ENCODE measurements at regions not wholly inside any gene's neighbourhood (a gene's known extent, or its start where the extent isn't known, plus 50 kb on each side); places are given as distances from the start of the nearest gene placed in this dataset. TPM values are rescaled to one million over a fixed set of nuclear protein-coding genes. Genes with fewer than 3 reads are reported as not detected.
A peak's percentile ranks its signal among the peaks of the same experiment; 100 is the strongest.

DNA sequence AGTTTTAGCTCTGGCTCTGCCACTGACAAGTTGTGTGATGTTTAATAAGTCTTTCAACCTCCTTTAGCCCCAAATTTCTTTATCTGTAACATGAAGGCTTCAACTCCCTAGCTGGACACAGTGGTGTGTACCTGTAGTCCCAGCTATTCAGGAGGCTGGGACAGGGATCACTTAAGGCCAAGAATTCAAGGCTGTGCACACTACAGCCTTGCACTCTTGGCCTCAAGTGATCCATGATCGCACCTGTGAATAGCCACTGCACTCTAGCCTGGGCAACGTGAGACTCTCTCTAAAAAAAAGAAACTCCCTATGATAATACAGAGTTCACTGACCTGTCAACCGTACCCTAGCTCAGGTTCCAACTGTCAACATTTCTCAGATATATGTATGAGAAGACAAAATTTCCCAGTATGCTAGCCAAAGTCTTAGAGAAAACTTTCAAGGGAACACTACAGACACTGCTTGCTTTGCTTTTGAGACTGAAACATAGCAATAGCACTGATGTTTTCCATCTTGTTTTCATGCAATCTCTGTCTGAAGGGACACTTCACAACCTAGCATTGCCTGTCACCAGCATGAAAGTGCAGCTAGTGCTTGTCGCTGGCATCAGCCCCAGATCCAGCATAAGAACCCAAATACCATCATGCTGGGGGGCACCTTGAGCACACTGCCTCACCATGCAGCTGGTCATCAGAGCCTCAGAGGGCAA lies 51.6 kb upstream of the PTPN13 start:
- Mint-ChIP-seq H3K36me3 (no peaks in the 10 kb centered on the region), H3K27ac (no peak overlapping the region), H3K4me1 (ENCODE audit: low read depth) (peaks cover 25% of the 10 kb centered on the region), H3K4me3 (no peak overlapping the region), H3K27me3 (no peaks in the 10 kb centered on the region), H3K9me3 (no peaks in the 10 kb centered on the region)
- intact Hi-C loops (cut with micrococcal nuclease): no loop called here
- no peak for DNase-seq
- ChIA-PET CTCF (interaction anchor here (0.6 to 1.6 kb wide), 2 partner anchors 44 to 551 kb away, joined by 3 to 4 read pairs; no protein-coding TSS in a partner anchor), POLR2A (no interaction called here)

DNA sequence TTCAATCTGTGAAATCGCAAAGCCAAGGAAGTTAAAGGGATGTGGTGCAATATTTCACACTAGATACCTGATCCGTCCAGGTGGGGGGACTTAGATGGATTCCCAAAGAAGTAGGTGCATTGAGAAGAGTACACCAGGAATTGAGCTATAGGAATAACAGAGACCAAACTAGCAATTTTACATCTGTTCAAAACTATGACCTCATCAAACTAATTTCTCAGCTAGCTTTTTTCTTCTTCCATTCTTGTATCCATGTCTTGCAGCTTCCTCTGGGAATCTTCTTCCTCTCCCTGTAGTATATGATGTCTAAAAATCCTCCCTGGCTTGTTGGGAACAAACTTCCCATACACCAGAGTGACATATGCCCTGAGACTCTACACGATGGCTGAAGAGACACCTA lies 51.0 kb upstream of the PTPN13 start:
- no peak for DNase-seq
- Mint-ChIP-seq H3K27me3 (no peaks in the 10 kb centered on the region), H3K36me3 (no peaks in the 10 kb centered on the region), H3K4me1 (ENCODE audit: low read depth) (peaks cover 25% of the 10 kb centered on the region), H3K9me3 (no peaks in the 10 kb centered on the region), H3K27ac (no peak overlapping the region), H3K4me3 (no peak overlapping the region)
- CTCF ChIA-PET: interaction anchor here (0.6 to 1.6 kb wide), 3 partner anchors 44 to 551 kb away, joined by 3 to 4 read pairs (median 4); no protein-coding TSS in a partner anchor
- POLR2A ChIA-PET: no interaction called here
- intact Hi-C loops (cut with micrococcal nuclease): no loop called here

DNA sequence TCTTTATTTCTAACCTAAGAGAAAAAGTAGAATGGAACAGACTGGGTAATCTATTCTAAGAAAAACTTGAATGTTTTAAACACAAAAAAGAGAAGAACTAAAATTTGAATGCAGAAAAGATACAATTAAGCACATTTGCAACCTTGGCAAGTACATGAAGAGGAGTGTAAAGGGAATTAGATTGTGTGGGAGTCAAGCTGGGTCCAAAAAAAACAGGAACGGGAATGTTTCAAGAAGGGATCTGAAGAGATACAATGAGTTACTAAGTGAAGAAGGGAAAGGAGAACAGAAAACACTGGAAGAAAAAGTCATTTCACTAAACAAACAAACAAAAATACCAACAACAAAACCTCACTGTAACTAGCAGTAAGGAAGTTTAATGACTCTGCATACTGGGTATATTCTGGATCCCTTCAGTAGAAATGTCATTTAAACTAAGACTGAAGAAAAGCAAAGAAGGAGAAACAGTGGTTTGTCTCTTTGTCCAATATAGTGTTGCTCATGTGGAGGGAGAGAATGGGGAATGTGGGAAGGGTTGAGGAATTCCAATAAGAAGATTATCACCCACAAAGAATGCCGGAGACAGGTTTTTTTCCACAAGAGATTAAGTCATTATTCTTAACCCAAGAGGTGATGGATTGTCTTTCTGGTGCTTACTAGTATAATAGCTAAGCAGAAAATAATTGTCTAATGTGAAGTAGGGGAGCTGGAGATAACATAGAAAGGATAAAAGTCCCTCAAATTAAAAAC lies 50.4 kb upstream of the PTPN13 start:
- intact Hi-C loops (cut with micrococcal nuclease): loop anchor here (1.0 kb wide), 1 partner anchor 51 kb away; the partner anchor contains the start of gene PTPN13
- H3K4me3 Mint-ChIP-seq: no peak overlapping the region
- H3K9me3 Mint-ChIP-seq: no peaks in the 10 kb centered on the region
- CTCF ChIA-PET: interaction anchor here (0.6 to 1.0 kb wide), 2 partner anchors 21 to 140 kb away, joined by 4 read pairs; no protein-coding TSS in a partner anchor
- peak overlapping the region; percentile 50 for H3K27ac Mint-ChIP-seq
- no peaks in the 10 kb centered on the region for H3K27me3 Mint-ChIP-seq
- POLR2A ChIA-PET: no interaction called here
- DNase-seq: no peak
- H3K4me1 Mint-ChIP-seq (ENCODE audit: low read depth): peaks cover 25% of the 10 kb centered on the region
- no peaks in the 10 kb centered on the region for H3K36me3 Mint-ChIP-seq

DNA sequence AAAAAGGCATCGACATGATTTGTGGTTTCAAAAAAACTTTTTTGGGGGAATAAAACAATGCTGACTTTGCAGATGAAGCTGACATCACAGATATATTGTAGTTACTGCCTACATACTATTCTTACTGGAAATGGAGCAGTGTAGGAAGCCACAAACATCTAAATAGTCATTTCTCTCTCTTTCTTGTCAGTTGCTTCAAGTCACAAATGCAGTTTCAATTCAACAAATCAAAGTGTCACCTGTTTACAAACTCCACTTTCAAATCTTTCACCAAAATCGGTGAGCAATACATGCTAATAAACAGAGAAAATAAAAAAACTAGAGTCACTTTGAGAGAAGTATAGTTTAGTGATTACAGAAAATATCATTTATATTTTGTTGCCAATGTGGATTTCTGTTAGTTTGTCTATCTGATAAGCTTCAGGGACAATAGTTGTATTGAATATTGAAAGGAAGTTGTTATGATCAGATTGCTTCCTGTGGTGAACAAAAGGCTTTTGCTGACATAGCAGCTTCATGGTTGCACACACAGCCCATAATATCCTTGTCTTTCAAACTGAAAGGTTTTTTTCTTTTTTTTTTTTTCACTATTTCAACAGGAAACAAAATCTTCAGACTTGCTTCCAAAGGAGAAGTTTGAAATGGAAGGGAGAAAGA lies 49.7 kb upstream of the PTPN13 start:
- no peak overlapping the region for H3K4me3 Mint-ChIP-seq
- ChIA-PET POLR2A (interaction anchor here (1.0 kb wide), 1 partner anchor 50 kb away, joined by 3 read pairs; the partner anchor contains the start of gene PTPN13), CTCF (interaction anchor here (1.0 kb wide), 1 partner anchor 22 kb away, joined by 4 read pairs; no protein-coding TSS in a partner anchor)
- H3K27me3 Mint-ChIP-seq: no peaks in the 10 kb centered on the region
- no peaks in the 10 kb centered on the region for H3K9me3 Mint-ChIP-seq
- peaks cover 25% of the 10 kb centered on the region for H3K4me1 Mint-ChIP-seq (ENCODE audit: low read depth)
- H3K27ac Mint-ChIP-seq: peak overlapping the region; percentile 79
- intact Hi-C loops (cut with micrococcal nuclease): loop anchor here (1.0 kb wide), 1 partner anchor 50 kb away; the partner anchor contains the start of gene PTPN13
- no peak for DNase-seq
- H3K36me3 Mint-ChIP-seq: no peaks in the 10 kb centered on the region

Small RNA genes in the stretch of these regions (microRNA-seq; reads per million reads assigned to microRNA genes)
- not detected for gene MIR4452 (ENCODE audit: borderline microRNAs expressed, borderline number of aligned reads, borderline replicate concordance)
